ENCODE measurements at regions not wholly inside any gene's neighbourhood (a gene's known extent, or its start where the extent isn't known, plus 50 kb on each side); places are given as distances from the start of the nearest gene placed in this dataset.

DNA sequence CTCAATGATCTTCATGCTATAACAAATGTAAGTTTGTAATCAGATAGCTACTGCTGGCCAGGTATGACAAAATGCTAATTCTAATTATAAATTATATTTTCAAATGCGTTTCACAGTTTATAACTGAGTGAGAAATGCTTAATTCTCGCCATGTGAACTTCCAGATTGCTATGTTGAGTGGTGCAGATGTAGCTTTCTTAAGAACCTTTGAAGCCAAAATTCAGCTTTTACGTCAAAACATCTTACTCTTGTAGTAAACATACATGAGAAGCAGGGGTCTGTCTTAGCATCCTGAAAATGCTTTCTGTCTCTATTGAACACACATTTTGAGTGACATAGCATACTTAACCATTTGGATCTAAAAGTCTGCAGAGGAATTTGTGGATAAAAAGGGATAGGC is 176.5 kb upstream of the PRICKLE1 start:
- dilution Hi-C loops (cut with MboI; ENCODE audit: extremely low pct_ligation_motif_present, low sequenced_read_pairs) = no loop called here
- no TSS peak for BruUV-seq (replicated peaks)
- Histone ChIP-seq H3K9me1 (replicated peaks; ENCODE audit: control insufficient read depth, extremely low read depth, insufficient read depth, low read length) (no peaks in the 10 kb centered on the region), H2AFZ (ENCODE audit: low read depth, low read length) (no peak overlapping the region), H3K4me3 (replicated peaks in 1 of 3; ENCODE audit: insufficient read depth in 1 of 3, low read depth in 1 of 3, low read length in 3 of 3) (no peak overlapping the region), H3K9me3 (replicated peaks; ENCODE audit: control insufficient read depth, insufficient read depth, low read length) (no peaks in the 10 kb centered on the region), H3K36me3 (ENCODE audit: control insufficient read depth in 2 of 2, extremely low read depth in 1 of 2, insufficient read depth in 2 of 2, low read length in 2 of 2) (no peaks in the 10 kb centered on the region), H3K27me3 (ENCODE audit: control insufficient read depth in 2 of 2, insufficient read depth in 2 of 2, low read length in 2 of 2) (no peaks in the 10 kb centered on the region), H3K4me1 (ENCODE audit: control insufficient read depth, extremely low read depth, insufficient read depth, low read length) (peaks cover 12% of the 10 kb centered on the region), H3K9ac (replicated peaks; ENCODE audit: extremely low read depth, insufficient read depth, low read length) (no peak overlapping the region), H3K27ac (ENCODE audit: insufficient read depth, low read depth, low read length) (no peak overlapping the region), H3K79me2 (ENCODE audit: control insufficient read depth, insufficient read depth, low read length) (no peaks in the 10 kb centered on the region), H4K20me1 (replicated peaks; ENCODE audit: control insufficient read depth, extremely low read depth, insufficient read depth, low read length) (no peaks in the 10 kb centered on the region), H3K4me2 (ENCODE audit: insufficient read depth, low read length) (no peak overlapping the region)
- ChIA-PET CTCF (interaction anchor here (1.0 kb wide), 1 partner anchor 24 kb away, joined by 3 read pairs; no protein-coding TSS in a partner anchor), POLR2A (no interaction called here)
- no peak for TF ChIP-seq EZH2 (IDR thresholded peaks at IDR 0.05; ENCODE audit: borderline replicate concordance, low read depth, low read length, severe bottlenecking)
- TF ChIP-seq POLR2AphosphoS5 (IDR thresholded peaks at IDR 0.05; ENCODE audit: insufficient read depth, low read depth, low read length) = no peak
- TF ChIP-seq CTCF (IDR thresholded peaks at IDR 0.05; ENCODE audit: extremely low read depth in 1 of 2, insufficient read depth in 1 of 2, low read depth in 1 of 2, low read length in 2 of 2) = no peak
- DNase-seq (ENCODE audit: low read depth, low spot score) = no peak
- intact Hi-C loops (cut with micrococcal nuclease) = no loop called here
- no peak for FAIRE-seq

- dilution Hi-C loops (cut with MboI; ENCODE audit: extremely low pct_ligation_motif_present, low sequenced_read_pairs) = no loop called here
Observed at GRCh38 chr12:42763682-42764081, 174.1 kb upstream of the PRICKLE1 start.

More at GRCh38 chr12:42763682-42764081, 174.1 kb upstream of the PRICKLE1 start:
- BruUV-seq (replicated peaks) = no TSS peak
- Histone ChIP-seq H3K4me2 (ENCODE audit: insufficient read depth, low read length) (no peak overlapping the region), H3K4me1 (ENCODE audit: control insufficient read depth, extremely low read depth, insufficient read depth, low read length) (no peaks in the 10 kb centered on the region), H3K9me3 (replicated peaks; ENCODE audit: control insufficient read depth, insufficient read depth, low read length) (no peaks in the 10 kb centered on the region), H3K79me2 (ENCODE audit: control insufficient read depth, insufficient read depth, low read length) (no peaks in the 10 kb centered on the region), H3K9me1 (replicated peaks; ENCODE audit: control insufficient read depth, extremely low read depth, insufficient read depth, low read length) (no peaks in the 10 kb centered on the region), H3K9ac (replicated peaks; ENCODE audit: extremely low read depth, insufficient read depth, low read length) (no peak overlapping the region), H4K20me1 (replicated peaks; ENCODE audit: control insufficient read depth, extremely low read depth, insufficient read depth, low read length) (no peaks in the 10 kb centered on the region), H3K27ac (ENCODE audit: insufficient read depth, low read depth, low read length) (no peak overlapping the region), H3K27me3 (ENCODE audit: control insufficient read depth in 2 of 2, insufficient read depth in 2 of 2, low read length in 2 of 2) (no peaks in the 10 kb centered on the region), H2AFZ (ENCODE audit: low read depth, low read length) (no peak overlapping the region), H3K4me3 (replicated peaks in 1 of 3; ENCODE audit: insufficient read depth in 1 of 3, low read depth in 1 of 3, low read length in 3 of 3) (no peak overlapping the region), H3K36me3 (ENCODE audit: control insufficient read depth in 2 of 2, extremely low read depth in 1 of 2, insufficient read depth in 2 of 2, low read length in 2 of 2) (no peaks in the 10 kb centered on the region)
- TF ChIP-seq POLR2A (IDR thresholded peaks at IDR 0.05; ENCODE audit: low read depth, low read length) (no peak), JUN (IDR thresholded peaks at IDR 0.05; ENCODE audit: borderline replicate concordance, insufficient read depth, insufficient read length, low read depth) (no peak), CTCF (IDR thresholded peaks at IDR 0.05; ENCODE audit: extremely low read depth in 1 of 2, insufficient read depth in 1 of 2, low read depth in 1 of 2, low read length in 2 of 2) (no peak), GATA2 (IDR thresholded peaks at IDR 0.05; ENCODE audit: insufficient read depth, insufficient read length, low read depth, low read length) (no peak), MYC (IDR thresholded peaks at IDR 0.05; ENCODE audit: low read depth, low read length) (no peak), FOS (IDR thresholded peaks at IDR 0.05; ENCODE audit: borderline replicate concordance, insufficient read depth, low read length) (no peak), POLR2AphosphoS5 (IDR thresholded peaks at IDR 0.05; ENCODE audit: insufficient read depth, low read depth, low read length) (no peak), EZH2 (IDR thresholded peaks at IDR 0.05; ENCODE audit: borderline replicate concordance, low read depth, low read length, severe bottlenecking) (no peak), MAX (IDR thresholded peaks at IDR 0.05; ENCODE audit: insufficient read depth, insufficient read length) (no peak)
- FAIRE-seq (no peak), DNase-seq (ENCODE audit: low read depth, low spot score) (no peak)
- POLR2A ChIA-PET = no interaction called here
- intact Hi-C loops (cut with micrococcal nuclease) = no loop called here
- CTCF ChIA-PET = no interaction called here

Data from endothelial cell of umbilical vein (primary cell).